ENCODE measurements at regions not wholly inside any gene's neighbourhood (a gene's known extent, or its start where the extent isn't known, plus 50 kb on each side); places are given as distances from the start of the nearest gene placed in this dataset.

DNA sequence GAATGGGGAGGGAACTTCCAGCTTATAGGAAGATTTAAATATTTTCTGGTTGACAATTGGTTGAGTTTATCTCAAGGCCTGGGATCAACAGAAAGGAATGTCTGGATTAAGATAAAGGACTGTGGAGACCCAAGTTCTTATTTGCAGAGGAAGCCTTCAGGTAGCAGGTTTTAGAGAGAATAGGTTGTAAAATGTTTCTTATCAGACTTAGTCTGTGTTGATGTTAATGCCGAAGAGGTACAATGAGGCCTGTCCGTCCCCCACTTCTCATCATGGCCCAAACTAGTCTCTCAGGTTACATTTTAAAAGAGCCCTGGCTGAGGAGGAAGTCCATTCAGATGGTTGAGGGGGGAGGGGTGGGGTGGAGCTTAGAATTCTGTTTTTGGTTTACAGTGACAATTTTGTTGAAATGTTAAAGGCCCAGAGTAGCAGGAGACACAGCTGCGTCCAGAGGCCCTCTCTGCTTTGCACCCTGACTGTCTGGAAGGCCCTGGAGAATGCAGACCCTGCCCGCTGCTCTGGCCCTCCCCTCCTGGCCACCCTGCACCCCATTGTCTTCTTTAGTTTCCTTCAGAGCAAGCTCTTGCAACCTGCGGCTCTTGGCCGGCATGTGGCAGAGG is 672.5 kb upstream of the TMEM132C start:
- in situ Hi-C loops (cut with MboI; ENCODE audit: low sequenced_read_pairs, unreplicated experiment): no loop called here
- no peak for DNase-seq (ENCODE audit: low spot score)
- TF ChIP-seq, protein P1, sequence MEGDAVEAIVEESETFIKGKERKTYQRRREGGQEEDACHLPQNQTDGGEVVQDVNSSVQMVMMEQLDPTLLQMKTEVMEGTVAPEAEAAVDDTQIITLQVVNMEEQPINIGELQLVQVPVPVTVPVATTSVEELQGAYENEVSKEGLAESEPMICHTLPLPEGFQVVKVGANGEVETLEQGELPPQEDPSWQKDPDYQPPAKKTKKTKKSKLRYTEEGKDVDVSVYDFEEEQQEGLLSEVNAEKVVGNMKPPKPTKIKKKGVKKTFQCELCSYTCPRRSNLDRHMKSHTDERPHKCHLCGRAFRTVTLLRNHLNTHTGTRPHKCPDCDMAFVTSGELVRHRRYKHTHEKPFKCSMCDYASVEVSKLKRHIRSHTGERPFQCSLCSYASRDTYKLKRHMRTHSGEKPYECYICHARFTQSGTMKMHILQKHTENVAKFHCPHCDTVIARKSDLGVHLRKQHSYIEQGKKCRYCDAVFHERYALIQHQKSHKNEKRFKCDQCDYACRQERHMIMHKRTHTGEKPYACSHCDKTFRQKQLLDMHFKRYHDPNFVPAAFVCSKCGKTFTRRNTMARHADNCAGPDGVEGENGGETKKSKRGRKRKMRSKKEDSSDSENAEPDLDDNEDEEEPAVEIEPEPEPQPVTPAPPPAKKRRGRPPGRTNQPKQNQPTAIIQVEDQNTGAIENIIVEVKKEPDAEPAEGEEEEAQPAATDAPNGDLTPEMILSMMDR (IDR thresholded peaks at IDR 0.05; ENCODE audit: borderline replicate concordance, control extremely low read depth, extremely low read depth, insufficient read depth, missing control alignments): no peak

DNA sequence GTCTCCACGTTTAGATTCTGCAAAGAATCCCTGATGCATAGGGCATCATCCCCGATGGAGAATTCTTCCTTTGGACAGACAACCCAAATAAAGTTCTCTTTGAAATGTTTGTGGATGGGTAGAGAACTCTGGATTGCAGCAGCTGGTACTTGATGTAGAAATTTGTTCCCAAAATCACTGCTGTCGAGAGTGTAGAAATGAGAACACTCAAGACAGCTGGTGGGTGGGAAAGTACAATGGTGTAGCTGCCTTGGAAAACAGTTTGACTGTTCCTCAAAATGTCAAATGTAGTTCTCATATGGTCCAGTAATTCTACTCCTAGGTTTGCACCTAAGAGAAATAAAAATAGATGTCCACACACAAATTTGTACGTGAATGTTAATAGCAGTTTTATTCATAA is 671.5 kb upstream of the TMEM132C start:
- TF ChIP-seq, protein P1 (IDR thresholded peaks at IDR 0.05; ENCODE audit: borderline replicate concordance, control extremely low read depth, extremely low read depth, insufficient read depth, missing control alignments): no peak
- no peak for DNase-seq (ENCODE audit: low spot score)
- in situ Hi-C loops (cut with MboI; ENCODE audit: low sequenced_read_pairs, unreplicated experiment): no loop called here

DNA sequence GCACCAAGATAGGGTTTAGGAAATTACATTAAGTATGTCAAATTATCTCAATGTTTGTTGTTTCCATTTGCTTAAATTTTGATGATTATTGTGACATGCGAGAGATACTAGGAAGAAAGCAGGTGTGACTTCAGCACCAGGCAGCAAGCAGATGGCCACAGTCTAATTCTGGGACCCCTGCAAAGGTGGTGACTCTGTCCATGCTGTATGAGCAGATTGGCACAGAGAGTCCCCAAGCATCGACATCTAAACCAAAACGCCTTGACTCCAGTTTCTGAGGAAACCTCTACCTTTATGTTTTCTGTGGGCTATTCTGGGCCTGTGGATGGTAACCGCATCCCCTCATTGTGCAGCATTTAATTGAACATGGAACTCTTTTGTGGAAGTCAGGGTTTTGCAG is 670.1 kb upstream of the TMEM132C start:
- TF ChIP-seq, protein P1 (IDR thresholded peaks at IDR 0.05; ENCODE audit: borderline replicate concordance, control extremely low read depth, extremely low read depth, insufficient read depth, missing control alignments): no peak
- in situ Hi-C loops (cut with MboI; ENCODE audit: low sequenced_read_pairs, unreplicated experiment): no loop called here
- DNase-seq (ENCODE audit: low spot score): no peak

DNA sequence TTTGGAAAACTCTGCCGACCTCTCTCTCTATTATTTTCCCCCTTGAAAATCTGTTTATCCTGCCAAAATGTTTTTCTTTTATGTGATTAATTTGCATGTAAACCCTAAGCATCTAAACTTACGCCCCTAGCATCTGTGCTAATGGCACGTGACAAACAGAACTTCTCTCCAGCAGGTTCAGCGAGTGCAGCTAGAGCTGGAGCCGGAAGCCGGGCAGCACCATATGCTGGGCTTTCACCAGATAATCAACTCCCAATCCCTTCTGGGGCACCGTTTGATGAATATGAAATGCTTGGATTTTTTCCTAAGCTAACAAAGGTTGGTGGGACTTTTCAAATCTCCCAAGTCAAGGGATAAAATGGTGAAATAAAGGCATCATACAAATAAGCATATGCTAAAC is 667.5 kb upstream of the TMEM132C start:
- TF ChIP-seq, protein P1 (IDR thresholded peaks at IDR 0.05; ENCODE audit: borderline replicate concordance, control extremely low read depth, extremely low read depth, insufficient read depth, missing control alignments): no peak
- in situ Hi-C loops (cut with MboI; ENCODE audit: low sequenced_read_pairs, unreplicated experiment): no loop called here
- no peak for DNase-seq (ENCODE audit: low spot score)

DNA sequence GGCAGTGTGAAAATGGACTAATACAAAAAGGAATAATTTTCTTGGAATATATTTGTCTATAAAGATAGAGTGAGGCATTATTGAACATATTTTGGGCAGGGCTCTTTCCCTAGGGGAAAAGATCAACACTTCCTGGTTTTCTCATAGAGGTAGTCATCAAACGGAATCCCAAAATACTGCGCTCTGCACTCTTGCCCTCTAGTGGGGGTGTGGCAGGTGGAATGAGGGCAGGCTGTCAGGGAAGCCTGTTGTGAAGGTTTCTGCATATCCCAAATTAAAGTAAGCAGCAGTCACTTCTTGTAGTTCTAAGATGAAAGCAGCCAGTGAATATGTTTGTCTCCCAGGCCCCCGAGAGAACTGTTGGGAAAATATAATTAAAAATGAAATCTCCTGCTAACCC is 666.8 kb upstream of the TMEM132C start:
- in situ Hi-C loops (cut with MboI; ENCODE audit: low sequenced_read_pairs, unreplicated experiment): no loop called here
- TF ChIP-seq, protein P1 (IDR thresholded peaks at IDR 0.05; ENCODE audit: borderline replicate concordance, control extremely low read depth, extremely low read depth, insufficient read depth, missing control alignments): no peak
- DNase-seq (ENCODE audit: low spot score): no peak

DNA sequence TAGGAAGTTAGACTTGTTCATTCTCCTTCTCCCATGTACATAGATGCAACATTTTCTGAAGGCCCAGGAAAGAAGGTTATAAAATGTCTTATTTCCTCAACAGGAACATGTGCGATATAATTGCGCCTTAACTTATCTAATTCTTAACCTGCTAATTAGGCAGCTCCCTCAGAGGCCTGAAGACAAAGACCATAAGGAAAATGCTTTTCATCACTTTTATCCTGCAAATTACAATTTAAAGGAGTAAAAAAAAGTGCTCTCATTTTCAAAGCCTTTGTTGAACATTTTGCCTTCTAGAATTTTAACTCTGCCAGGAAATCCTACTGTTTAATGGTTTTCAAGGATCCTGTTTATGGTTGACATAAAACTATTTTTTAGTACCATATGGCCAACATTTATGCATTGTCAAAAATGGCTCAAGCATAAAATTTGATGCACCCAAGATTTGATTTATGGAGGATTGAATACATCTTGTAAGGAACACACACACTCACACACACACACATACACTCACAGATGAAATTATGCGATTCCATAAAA is 660.4 kb upstream of the TMEM132C start:
- in situ Hi-C loops (cut with MboI; ENCODE audit: low sequenced_read_pairs, unreplicated experiment): no loop called here
- no peak for DNase-seq (ENCODE audit: low spot score)
- TF ChIP-seq, protein P1 (IDR thresholded peaks at IDR 0.05; ENCODE audit: borderline replicate concordance, control extremely low read depth, extremely low read depth, insufficient read depth, missing control alignments): no peak

All from GM13976 (cell line).